ENCODE measurements at regions not wholly inside any gene's neighbourhood (a gene's known extent, or its start where the extent isn't known, plus 50 kb on each side); places are given as distances from the start of the nearest gene placed in this dataset.

GRCh38 chr10:33126742-33127141 lies 168.7 kb upstream of the ITGB1 start:
- Histone ChIP-seq H3K4me3 (ENCODE audit: low read length in 2 of 2) (no peak overlapping the region), H3K36me3 (ENCODE audit: control insufficient read depth in 2 of 2, insufficient read depth in 2 of 2, low read length in 2 of 2) (no peaks in the 10 kb centered on the region), H3K9me3 (ENCODE audit: control insufficient read depth in 2 of 2, low read length in 2 of 2) (no peaks in the 10 kb centered on the region), H3K4me1 (ENCODE audit: control insufficient read depth, insufficient read depth, low read length) (peaks cover 11% of the 10 kb centered on the region), H3K27ac (ENCODE audit: low read length) (no peak overlapping the region), H3K27me3 (ENCODE audit: control insufficient read depth in 1 of 2, insufficient read depth in 2 of 2, low read length in 2 of 2) (no peaks in the 10 kb centered on the region), H3K9ac (ENCODE audit: low read length in 2 of 2) (no peak overlapping the region)

GRCh38 chr10:33125522-33126517 lies 167.8 kb upstream of the ITGB1 start:
- no peaks in the 10 kb centered on the region for H3K36me3 ChIP-seq (ENCODE audit: control insufficient read depth in 2 of 2, insufficient read depth in 2 of 2, low read length in 2 of 2)
- H3K4me1 ChIP-seq (ENCODE audit: control insufficient read depth, insufficient read depth, low read length): peaks cover 11% of the 10 kb centered on the region
- no peak overlapping the region for H3K9ac ChIP-seq (ENCODE audit: low read length in 2 of 2)
- no peak overlapping the region for H3K27ac ChIP-seq (ENCODE audit: low read length)
- H3K9me3 ChIP-seq (ENCODE audit: control insufficient read depth in 2 of 2, low read length in 2 of 2): no peaks in the 10 kb centered on the region
- H3K27me3 ChIP-seq (ENCODE audit: control insufficient read depth in 1 of 2, insufficient read depth in 2 of 2, low read length in 2 of 2): no peaks in the 10 kb centered on the region
- no peak overlapping the region for H3K4me3 ChIP-seq (ENCODE audit: low read length in 2 of 2)

- Histone ChIP-seq H3K4me3 (ENCODE audit: low read length in 2 of 2) (no peak overlapping the region), H3K36me3 (ENCODE audit: control insufficient read depth in 2 of 2, insufficient read depth in 2 of 2, low read length in 2 of 2) (no peaks in the 10 kb centered on the region), H3K27ac (ENCODE audit: low read length) (no peak overlapping the region), H3K9ac (ENCODE audit: low read length in 2 of 2) (no peak overlapping the region), H3K4me1 (ENCODE audit: control insufficient read depth, insufficient read depth, low read length) (peaks cover 11% of the 10 kb centered on the region), H3K9me3 (ENCODE audit: control insufficient read depth in 2 of 2, low read length in 2 of 2) (no peaks in the 10 kb centered on the region), H3K27me3 (ENCODE audit: control insufficient read depth in 1 of 2, insufficient read depth in 2 of 2, low read length in 2 of 2) (no peaks in the 10 kb centered on the region)
These were observed 167.1 kb upstream of the ITGB1 start for GRCh38 chr10:33125111-33125510.

- no peak overlapping the region for H3K4me3 ChIP-seq (ENCODE audit: low read length in 2 of 2)
- peaks cover 11% of the 10 kb centered on the region for H3K4me1 ChIP-seq (ENCODE audit: control insufficient read depth, insufficient read depth, low read length)
- no peaks in the 10 kb centered on the region for H3K36me3 ChIP-seq (ENCODE audit: control insufficient read depth in 2 of 2, insufficient read depth in 2 of 2, low read length in 2 of 2)
- no peaks in the 10 kb centered on the region for H3K9me3 ChIP-seq (ENCODE audit: control insufficient read depth in 2 of 2, low read length in 2 of 2)
- no peak overlapping the region for H3K9ac ChIP-seq (ENCODE audit: low read length in 2 of 2)
- H3K27me3 ChIP-seq (ENCODE audit: control insufficient read depth in 1 of 2, insufficient read depth in 2 of 2, low read length in 2 of 2): no peaks in the 10 kb centered on the region
- H3K27ac ChIP-seq (ENCODE audit: low read length): no peak overlapping the region
These were observed 165.7 kb upstream of the ITGB1 start for GRCh38 chr10:33123680-33124079.

GRCh38 chr10:33122014-33122809 lies 164.2 kb upstream of the ITGB1 start:
- Histone ChIP-seq H3K27ac (ENCODE audit: low read length) (peak overlapping the region; percentile 37), H3K27me3 (ENCODE audit: control insufficient read depth in 1 of 2, insufficient read depth in 2 of 2, low read length in 2 of 2) (no peaks in the 10 kb centered on the region), H3K9ac (ENCODE audit: low read length in 2 of 2) (peak overlapping the region in 1 of 2 donors; percentile 42), H3K4me1 (ENCODE audit: control insufficient read depth, insufficient read depth, low read length) (peaks cover 11% of the 10 kb centered on the region), H3K9me3 (ENCODE audit: control insufficient read depth in 2 of 2, low read length in 2 of 2) (no peaks in the 10 kb centered on the region), H3K36me3 (ENCODE audit: control insufficient read depth in 2 of 2, insufficient read depth in 2 of 2, low read length in 2 of 2) (no peaks in the 10 kb centered on the region), H3K4me3 (ENCODE audit: low read length in 2 of 2) (peak overlapping the region; percentile 38 to 47)

GRCh38 chr10:33120700-33121099 lies 162.7 kb upstream of the ITGB1 start:
- Histone ChIP-seq H3K27me3 (ENCODE audit: control insufficient read depth in 1 of 2, insufficient read depth in 2 of 2, low read length in 2 of 2) (no peaks in the 10 kb centered on the region), H3K9me3 (ENCODE audit: control insufficient read depth in 2 of 2, low read length in 2 of 2) (no peaks in the 10 kb centered on the region), H3K9ac (ENCODE audit: low read length in 2 of 2) (no peak overlapping the region), H3K4me1 (ENCODE audit: control insufficient read depth, insufficient read depth, low read length) (peaks cover 11% of the 10 kb centered on the region), H3K27ac (ENCODE audit: low read length) (no peak overlapping the region), H3K4me3 (ENCODE audit: low read length in 2 of 2) (no peak overlapping the region), H3K36me3 (ENCODE audit: control insufficient read depth in 2 of 2, insufficient read depth in 2 of 2, low read length in 2 of 2) (no peaks in the 10 kb centered on the region)

- Histone ChIP-seq H3K9ac (ENCODE audit: low read length in 2 of 2) (no peak overlapping the region), H3K9me3 (ENCODE audit: control insufficient read depth in 2 of 2, low read length in 2 of 2) (no peaks in the 10 kb centered on the region), H3K36me3 (ENCODE audit: control insufficient read depth in 2 of 2, insufficient read depth in 2 of 2, low read length in 2 of 2) (no peaks in the 10 kb centered on the region), H3K27me3 (ENCODE audit: control insufficient read depth in 1 of 2, insufficient read depth in 2 of 2, low read length in 2 of 2) (no peaks in the 10 kb centered on the region), H3K4me3 (ENCODE audit: low read length in 2 of 2) (no peak overlapping the region), H3K4me1 (ENCODE audit: control insufficient read depth, insufficient read depth, low read length) (peaks cover 9% of the 10 kb centered on the region), H3K27ac (ENCODE audit: low read length) (no peak overlapping the region)
These were observed 162.2 kb upstream of the ITGB1 start for GRCh38 chr10:33120275-33120674.

- H3K4me3 ChIP-seq (ENCODE audit: low read length in 2 of 2): no peak overlapping the region
- H3K9me3 ChIP-seq (ENCODE audit: control insufficient read depth in 2 of 2, low read length in 2 of 2): no peaks in the 10 kb centered on the region
- H3K27ac ChIP-seq (ENCODE audit: low read length): no peak overlapping the region
- no peaks in the 10 kb centered on the region for H3K36me3 ChIP-seq (ENCODE audit: control insufficient read depth in 2 of 2, insufficient read depth in 2 of 2, low read length in 2 of 2)
- H3K4me1 ChIP-seq (ENCODE audit: control insufficient read depth, insufficient read depth, low read length): peaks cover 8% of the 10 kb centered on the region
- H3K9ac ChIP-seq (ENCODE audit: low read length in 2 of 2): no peak overlapping the region
- no peaks in the 10 kb centered on the region for H3K27me3 ChIP-seq (ENCODE audit: control insufficient read depth in 1 of 2, insufficient read depth in 2 of 2, low read length in 2 of 2)
These were observed 159.8 kb upstream of the ITGB1 start for GRCh38 chr10:33117816-33118215.

- no peaks in the 10 kb centered on the region for H3K27me3 ChIP-seq (ENCODE audit: control insufficient read depth in 1 of 2, insufficient read depth in 2 of 2, low read length in 2 of 2)
- no peak overlapping the region for H3K9ac ChIP-seq (ENCODE audit: low read length in 2 of 2)
- H3K4me3 ChIP-seq (ENCODE audit: low read length in 2 of 2): no peak overlapping the region
- no peaks in the 10 kb centered on the region for H3K9me3 ChIP-seq (ENCODE audit: control insufficient read depth in 2 of 2, low read length in 2 of 2)
- no peaks in the 10 kb centered on the region for H3K36me3 ChIP-seq (ENCODE audit: control insufficient read depth in 2 of 2, insufficient read depth in 2 of 2, low read length in 2 of 2)
- peaks cover 3% of the 10 kb centered on the region for H3K4me1 ChIP-seq (ENCODE audit: control insufficient read depth, insufficient read depth, low read length)
- H3K27ac ChIP-seq (ENCODE audit: low read length): no peak overlapping the region
These were observed 159.2 kb upstream of the ITGB1 start for GRCh38 chr10:33117230-33117629.

GRCh38 chr10:33115738-33116719 lies 158.0 kb upstream of the ITGB1 start:
- Histone ChIP-seq H3K4me1 (ENCODE audit: control insufficient read depth, insufficient read depth, low read length) (no peaks in the 10 kb centered on the region), H3K27me3 (ENCODE audit: control insufficient read depth in 1 of 2, insufficient read depth in 2 of 2, low read length in 2 of 2) (no peaks in the 10 kb centered on the region)

More at GRCh38 chr10:33115738-33116719, 158.0 kb upstream of the ITGB1 start:
- Histone ChIP-seq H3K36me3 (ENCODE audit: control insufficient read depth in 2 of 2, insufficient read depth in 2 of 2, low read length in 2 of 2) (no peaks in the 10 kb centered on the region), H3K9ac (ENCODE audit: low read length in 2 of 2) (no peak overlapping the region), H3K9me3 (ENCODE audit: control insufficient read depth in 2 of 2, low read length in 2 of 2) (no peaks in the 10 kb centered on the region), H3K27ac (ENCODE audit: low read length) (no peak overlapping the region), H3K4me3 (ENCODE audit: low read length in 2 of 2) (no peak overlapping the region)

Measured in stomach smooth muscle (tissue), 2 donors.